NCI-H2171 (cell line): ENCODE measurements at regions not wholly inside any gene's neighbourhood (a gene's known extent, or its start where the extent isn't known, plus 50 kb on each side); places are given as distances from the start of the nearest gene placed in this dataset.

Experiments
- DNase-seq: peaks from one replicate; lab custom pipeline; 2025; lab: John Stamatoyannopoulos, UW

DNA sequence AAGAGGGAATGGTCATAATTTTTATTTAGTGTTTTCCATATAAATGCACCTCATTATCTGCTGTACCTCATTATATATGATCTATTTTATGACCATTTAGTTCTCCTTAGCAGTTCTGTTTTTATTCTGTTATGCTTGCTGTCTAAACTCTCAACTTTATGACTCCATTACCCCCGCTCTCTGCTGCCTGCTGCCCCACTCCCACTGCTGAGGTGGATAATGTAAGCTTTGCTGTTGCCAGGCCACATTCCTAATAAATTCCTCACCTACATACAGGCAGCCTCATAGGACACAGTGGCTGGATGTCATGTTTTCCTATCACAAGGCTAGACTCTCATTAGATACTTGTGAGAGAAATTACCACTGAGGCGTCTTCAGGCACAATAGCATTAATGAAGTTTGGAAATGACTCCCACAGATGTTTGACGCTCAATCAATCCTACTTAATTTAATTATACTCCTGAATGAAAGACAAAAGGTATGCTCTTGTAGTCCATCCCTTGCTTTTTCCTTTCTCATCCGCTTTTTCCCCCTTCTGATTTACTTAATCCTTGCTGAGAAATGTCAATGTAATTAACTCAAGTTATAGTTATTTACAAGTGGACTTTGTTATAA lies 497.5 kb upstream of the IGFBP7 start:
- DNase-seq: no peak

DNA sequence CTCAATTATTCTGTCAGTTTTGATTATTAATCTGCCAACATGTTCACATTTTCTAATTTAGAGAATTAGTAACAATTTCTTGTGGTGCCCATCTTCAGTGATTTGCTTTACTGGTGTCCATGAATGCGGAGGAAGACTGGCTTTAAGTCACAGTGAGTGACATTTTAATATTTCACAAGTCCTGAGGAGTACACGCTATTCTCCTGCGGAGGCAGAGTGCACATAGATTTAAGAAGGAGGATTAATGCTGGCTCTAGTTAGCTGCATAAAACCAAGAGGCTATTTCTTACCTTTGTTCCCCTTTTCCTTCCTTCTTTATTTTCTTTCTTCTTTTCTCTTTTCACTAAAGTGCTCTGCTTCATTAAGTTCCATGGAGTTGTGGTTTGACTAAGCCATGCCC lies 495.2 kb upstream of the IGFBP7 start:
- no peak for DNase-seq

DNA sequence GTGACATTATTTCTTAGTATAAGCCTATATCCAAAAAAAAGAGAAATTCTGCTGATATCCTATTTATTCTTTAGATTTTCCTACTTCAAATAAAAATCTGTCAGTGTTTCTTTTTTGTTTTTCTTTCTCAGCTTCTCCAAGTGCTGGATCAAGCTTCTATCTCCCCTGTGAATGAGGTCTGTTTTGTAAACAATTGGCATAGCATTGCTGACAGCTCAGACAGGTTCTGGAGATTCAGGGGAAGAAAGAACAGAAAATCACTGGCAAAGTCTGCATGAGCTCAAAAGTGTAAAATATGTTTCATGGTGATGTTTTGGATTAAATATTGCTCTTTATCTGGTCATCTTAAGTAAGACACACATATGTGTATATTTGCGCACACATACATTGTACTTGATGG lies 492.0 kb upstream of the IGFBP7 start:
- DNase-seq: no peak

DNA sequence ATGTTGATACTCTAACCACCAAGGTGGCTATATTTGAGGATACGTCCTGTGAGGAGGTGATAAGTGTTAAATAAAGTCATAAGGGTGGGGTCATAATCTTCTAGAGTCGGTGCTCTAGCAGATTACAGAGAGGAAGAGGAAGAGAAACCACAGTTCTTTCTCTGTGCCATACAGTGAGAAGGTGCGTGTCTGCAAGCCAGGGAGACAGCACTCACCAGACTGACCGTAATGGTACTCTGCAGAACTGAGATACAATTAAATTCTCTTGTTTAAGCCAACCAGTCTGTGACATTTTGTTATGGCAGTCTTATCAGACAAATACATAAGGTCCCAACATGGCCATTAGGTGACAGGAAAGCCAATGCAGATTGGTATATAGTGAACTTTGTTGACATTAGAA lies 480.9 kb upstream of the IGFBP7 start:
- DNase-seq: no peak

DNA sequence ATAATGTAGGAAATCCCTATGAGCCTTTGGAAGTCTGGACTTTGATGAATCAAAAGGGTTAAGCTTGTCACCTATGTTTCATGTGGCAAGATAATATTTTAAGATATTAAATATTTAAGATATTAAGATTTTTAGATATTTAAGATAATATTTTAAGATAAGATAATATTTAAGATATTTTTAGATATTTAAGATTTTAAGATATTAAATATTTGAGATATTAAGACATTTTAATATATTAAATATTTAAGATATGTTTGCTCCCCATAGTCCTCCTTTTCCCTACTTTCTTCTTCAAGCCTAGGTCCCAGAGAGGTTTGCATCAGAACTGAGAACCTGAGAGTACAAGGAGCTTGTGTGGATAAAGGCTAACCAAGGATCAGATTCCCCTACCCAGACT lies 478.4 kb upstream of the IGFBP7 start:
- no peak for DNase-seq

DNA sequence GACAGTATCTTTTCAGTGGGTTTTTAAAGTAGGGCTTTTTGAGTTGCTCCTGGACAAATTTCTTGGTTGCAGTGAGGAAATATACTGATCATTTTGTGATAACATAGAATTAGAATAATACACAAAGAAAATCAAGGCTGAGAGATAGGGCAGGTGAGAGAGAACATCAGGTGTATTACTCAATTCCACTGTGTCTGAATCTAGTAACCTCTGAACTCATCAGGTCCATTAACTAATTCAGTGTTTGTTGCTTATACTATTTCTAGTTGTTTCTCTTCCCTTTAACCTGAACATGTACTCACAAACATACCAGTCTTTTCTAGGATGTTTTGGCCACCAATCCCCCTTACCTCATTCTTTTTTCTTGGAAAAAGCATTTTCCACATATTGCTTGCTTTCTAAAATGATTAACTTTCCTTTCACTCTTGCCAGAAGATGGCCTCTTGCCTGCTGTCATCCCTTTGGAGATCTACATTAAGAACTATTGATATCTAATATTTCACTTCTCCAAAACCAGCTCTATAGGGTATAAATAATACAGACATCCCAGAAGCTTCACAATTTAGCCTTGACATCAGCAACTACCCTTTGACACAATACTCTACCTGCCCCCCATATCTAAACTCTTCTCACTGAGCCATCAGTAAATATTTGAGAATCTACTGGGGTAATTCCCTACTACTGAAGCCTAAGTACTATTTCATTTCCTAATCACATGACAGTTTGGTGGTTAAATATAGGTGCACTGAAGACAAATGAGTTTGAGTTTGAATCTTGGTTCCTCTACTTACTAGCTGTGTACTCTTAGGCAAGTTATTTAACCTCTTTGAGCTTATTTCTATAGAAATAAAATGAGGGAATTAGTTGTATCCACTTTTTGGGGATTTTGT lies 470.8 kb upstream of the IGFBP7 start:
- DNase-seq: no peak

- DNase-seq: no peak
Measured at GRCh38 chr4:57575426-57575825, 465.2 kb upstream of the IGFBP7 start.

- no peak for DNase-seq
Measured at GRCh38 chr4:57554556-57555092, 444.4 kb upstream of the IGFBP7 start.

GRCh38 chr4:57553728-57554127 lies 443.5 kb upstream of the IGFBP7 start:
- DNase-seq: no peak

DNA sequence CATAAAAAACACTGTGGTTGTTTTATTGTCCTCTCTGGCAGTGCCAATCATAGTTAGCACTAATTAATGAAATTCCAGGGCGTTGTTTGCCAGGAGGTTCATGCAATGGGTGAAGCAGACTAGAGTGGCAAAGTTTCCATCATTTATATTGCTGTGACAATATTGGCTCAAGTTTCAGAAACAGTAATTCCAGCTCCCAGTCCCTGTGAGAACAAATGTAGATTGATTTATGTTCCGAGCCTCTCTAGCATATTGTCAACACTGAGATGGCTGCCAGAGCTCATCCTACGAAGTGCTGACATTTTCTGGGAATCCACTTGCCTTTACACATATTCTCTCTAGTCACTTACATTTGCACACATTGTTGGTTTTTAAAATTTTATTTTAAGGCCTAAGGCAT lies 440.0 kb upstream of the IGFBP7 start:
- DNase-seq: no peak

GRCh38 chr4:57548856-57549255 lies 438.7 kb upstream of the IGFBP7 start:
- no peak for DNase-seq

GRCh38 chr4:57544811-57545654 lies 434.8 kb upstream of the IGFBP7 start:
- DNase-seq: no peak

DNA sequence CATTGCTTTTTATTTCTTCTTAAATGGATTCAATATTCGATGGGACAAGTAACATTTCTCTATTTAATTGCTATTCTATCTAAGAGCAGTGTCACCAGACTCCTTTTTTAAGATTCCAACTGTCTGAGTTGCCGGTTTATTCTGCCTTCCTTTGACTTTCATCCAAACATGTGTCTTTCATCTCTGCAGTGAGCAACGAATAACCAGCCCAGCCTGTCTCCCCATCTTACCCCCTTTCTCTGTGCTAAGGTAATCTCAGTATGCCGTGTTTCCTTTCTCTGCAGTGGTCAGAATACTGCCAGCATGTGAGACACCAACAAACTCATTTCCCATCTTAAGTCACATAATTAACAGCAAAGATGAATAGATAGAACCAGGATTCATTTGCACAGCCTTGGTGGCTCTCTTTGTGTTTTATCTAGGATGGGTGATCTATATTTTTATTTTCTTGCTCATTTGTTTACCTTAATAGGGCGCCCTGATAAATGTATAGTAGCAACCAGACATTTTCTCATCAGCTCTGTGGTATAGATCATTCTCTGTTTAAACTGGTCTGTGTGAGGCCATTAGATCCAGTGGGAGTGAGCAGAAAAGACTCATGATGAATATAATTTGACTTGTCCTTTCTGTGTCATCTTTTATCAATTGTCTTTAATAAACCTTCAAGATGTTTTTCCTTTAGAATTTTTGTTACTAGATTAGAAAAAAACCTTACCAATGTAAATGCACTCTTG lies 394.8 kb upstream of the IGFBP7 start:
- no peak for DNase-seq

DNA sequence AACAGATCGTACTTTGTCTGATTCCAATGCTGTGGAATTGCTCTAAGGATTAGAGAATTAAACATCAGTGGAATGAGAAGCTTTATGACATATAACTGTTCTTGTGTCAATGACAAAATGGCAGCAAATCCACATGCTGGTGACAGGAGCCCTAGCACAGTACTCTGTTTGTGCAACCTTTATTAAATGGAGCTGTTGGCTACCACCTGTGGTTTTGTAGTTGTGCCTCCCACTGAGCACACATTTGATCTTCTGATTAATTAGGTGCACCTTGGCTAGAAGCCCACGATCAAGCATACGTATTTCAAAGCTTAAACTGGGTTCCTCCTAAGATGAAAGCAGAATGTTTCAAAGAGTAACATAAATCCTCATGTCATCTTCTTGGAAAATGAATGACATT lies 394.0 kb upstream of the IGFBP7 start:
- no peak for DNase-seq

GRCh38 chr4:57501720-57502119 lies 391.5 kb upstream of the IGFBP7 start:
- no peak for DNase-seq

- DNase-seq: no peak
Measured at GRCh38 chr4:57499786-57500185, 389.6 kb upstream of the IGFBP7 start.

DNA sequence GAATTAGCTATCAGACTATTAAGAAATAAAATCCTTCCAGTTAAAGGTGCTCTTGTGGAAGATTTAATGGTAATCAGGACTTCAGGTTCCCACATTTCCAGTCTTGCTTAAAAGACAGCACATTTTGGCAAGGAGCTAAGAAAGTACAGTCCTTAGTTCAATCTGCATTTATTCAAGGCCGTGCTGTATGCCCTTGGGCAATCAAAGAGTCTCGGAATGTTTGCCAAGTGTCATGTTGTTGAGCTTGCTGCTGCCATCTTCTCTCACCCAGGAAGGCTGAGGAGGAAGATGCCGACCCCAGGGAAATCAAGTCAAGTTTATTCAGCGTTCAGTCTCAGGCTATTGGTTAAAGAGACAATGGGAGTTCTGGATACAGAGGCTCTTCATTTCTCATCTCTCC lies 388.1 kb upstream of the IGFBP7 start:
- no peak for DNase-seq

- DNase-seq: no peak
Measured at GRCh38 chr4:57496697-57497471, 386.7 kb upstream of the IGFBP7 start.

DNA sequence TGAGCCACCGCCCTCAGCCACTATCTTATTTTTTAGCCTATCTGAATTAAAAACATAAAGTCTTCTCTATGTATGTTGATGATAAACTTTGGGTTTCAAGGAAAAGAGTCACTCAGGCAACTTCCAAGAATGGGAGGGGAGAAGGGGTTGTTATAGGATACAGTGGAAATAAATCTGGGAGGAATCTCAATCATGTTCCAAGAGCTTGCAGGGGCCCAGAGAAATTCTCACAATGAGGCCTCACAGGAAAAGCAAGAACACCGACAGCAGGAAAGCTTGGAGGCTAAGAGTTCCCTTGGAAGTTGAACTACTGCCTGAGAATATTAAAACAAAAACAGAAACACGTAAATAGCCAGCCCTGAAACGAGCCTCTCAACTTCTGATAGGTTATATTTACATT lies 384.6 kb upstream of the IGFBP7 start:
- no peak for DNase-seq

DNA sequence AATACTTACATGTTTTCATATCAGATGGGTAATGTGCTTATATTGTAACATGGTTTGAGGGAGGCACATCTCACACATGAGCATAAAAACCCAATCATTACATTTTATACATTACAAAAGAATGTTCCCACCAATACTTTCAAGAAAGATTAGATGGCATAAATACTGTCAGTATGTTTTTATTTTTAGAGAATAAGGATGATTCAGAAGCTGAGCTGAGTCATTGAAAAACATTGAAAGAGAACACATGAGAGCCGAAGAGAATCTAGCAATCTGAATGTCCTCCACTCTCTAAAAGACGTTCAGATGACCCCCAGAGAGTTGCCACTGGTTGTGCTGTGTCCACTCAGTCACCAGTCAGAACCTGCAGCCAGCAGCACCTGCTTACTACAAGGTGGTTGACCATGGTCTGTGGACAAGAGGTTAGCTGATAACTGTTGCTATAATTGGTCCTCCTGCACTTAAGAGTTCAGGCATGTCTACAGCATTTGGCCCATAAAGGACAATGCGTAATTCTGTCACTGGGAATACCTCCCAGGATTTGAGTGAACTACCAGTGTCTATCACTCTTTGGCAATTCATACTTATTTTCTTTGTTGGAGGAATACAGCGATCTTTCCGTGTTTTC lies 382.2 kb upstream of the IGFBP7 start:
- no peak for DNase-seq

GRCh38 chr4:57491388-57491787 lies 381.2 kb upstream of the IGFBP7 start:
- DNase-seq: no peak
